GM18951 (cell line): ENCODE measurements at regions not wholly inside any gene's neighbourhood (a gene's known extent, or its start where the extent isn't known, plus 50 kb on each side); places are given as distances from the start of the nearest gene placed in this dataset.

Experiments used
- POLR2A ChIP-seq: IDR thresholded peaks from 4 replicates; pipeline ENCODE4 v1.6.1; 2011; ENCODE audit warnings: mild to moderate bottlenecking; ENCODE audit not compliant: insufficient read length, insufficient read depth; ENCODE audit errors: extremely low read depth
- in situ Hi-C: fragments of 300-500 bp; cut with MboI; formaldehyde crosslinking; loops from one replicate; pipeline ENCODE4 v1.12.0; 2022; ENCODE audit warnings: low sequenced_read_pairs, mixed read lengths, inconsistent platforms; ENCODE audit not compliant: unreplicated experiment

DNA sequence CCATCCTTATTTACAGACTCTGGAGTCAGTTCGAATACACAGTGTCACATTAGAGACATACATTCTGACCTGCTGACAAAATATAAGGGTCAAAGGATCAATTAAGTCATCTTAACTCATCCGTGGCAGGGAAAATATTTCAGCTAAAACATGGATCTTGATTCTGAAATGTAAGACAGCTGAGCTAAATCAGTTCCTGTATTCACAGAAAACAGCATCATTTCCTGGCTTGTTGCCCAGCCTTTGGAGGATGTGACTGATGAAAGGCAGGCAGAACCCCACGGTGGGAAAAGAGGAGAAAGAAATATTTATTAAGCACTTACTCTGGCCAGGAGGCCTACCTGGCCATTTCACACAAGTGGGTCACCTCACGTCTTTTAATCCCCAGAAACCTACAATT, 101.9 kb downstream of the GAS2L3 start:
- no peak for TF ChIP-seq POLR2A
- in situ Hi-C loops, result no loop called here

DNA sequence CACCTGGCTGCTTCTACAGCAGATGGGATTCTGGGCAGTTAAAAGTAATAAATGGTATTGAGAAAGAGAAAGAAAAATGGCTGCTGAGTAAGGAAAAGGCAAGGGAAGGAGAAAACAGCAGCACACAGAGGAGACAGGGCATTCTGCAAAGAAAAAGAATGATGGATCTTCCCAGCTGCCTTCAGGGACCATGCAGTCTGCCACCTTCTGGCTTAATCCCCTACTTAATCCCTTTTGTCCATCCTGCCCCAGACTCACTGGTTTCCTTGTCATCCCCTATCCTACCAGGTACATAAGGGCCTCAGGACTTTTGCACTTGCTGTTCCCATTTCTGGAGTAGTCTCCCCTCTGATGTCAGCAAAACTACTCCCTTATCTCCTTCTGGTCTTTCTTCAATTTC, 107.6 kb downstream of the GAS2L3 start:
- no peak for TF ChIP-seq POLR2A
- in situ Hi-C loops, result no loop called here

DNA sequence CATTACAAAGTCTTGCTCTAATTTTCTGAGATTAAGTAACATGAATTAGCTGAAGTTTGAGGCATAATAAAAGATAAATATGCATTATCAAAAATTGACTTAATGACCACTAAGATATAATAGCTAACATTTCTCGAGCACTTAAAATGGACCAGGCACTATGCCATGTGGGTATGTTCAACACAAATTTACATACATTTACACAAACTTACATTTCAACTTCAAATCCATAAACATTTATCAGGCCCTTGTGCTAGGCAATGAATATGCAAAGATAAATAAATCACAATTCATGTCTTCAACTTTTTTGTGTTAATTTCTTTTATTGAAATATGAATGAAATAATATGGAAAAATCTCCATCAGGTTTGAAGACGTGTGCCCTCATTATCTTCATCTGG, 108.7 kb downstream of the GAS2L3 start:
- no peak for TF ChIP-seq POLR2A
- in situ Hi-C loops, result no loop called here

DNA sequence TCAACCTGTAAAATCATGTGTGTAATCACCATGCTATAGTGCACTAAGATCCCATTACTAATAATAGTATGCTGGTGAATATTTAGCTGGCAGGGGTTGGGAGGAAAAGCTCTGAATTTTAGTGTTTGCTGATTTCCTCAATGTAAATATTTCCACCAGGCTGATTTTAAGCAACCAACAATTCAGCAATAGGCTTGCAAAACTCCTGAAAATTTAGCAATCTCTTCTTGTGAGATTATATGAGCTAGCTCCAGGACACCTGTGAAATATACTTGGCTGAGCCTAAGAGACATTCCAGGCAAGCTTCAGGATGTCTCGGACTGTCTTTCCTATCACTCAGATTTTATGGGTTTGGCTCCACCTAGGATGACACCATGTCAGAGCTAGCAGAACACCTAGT, 106.9 kb upstream of the ANO4 start:
- no peak for TF ChIP-seq POLR2A
- in situ Hi-C loops, result no loop called here

DNA sequence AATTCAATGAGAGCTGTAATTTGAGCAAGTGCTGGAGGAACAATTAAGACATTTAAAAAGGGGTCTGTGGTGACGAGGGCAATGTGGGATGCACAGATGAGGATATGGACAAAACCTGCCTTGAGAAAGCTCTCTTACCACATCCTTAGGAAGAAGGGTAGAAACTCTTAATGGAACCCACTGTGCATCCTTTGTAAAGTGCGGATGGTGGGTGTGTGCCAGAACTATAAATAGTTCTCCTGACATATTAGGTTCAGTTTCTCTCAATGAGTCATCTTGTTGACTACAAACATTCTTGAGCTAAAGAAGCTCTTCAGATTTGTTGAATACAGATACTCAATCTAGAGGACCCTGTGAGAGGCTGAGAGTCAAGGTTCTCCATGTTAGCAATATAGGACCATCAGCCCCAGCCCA, 106.1 kb upstream of the ANO4 start:
- no peak for TF ChIP-seq POLR2A
- in situ Hi-C loops, result no loop called here

DNA sequence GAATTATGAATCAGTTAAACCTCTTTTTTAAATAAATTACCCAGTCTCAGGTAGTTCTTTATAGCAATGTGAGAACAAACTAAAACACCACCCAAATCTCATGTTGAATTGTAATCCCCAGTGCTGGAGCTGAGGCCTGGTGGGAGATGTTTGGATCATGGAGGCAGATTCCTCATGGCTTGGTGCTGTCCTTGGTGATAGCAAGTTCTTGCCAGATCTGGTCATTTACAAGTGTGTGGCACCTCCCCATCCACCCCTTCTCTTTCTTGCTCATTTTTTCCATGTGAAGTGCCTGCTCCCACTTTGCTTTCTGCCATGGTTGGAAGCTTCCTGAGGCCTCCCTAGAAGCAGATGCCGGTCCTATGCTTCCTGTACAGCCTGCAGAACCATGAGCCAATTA, 102.1 kb upstream of the ANO4 start:
- in situ Hi-C loops, result no loop called here
- TF ChIP-seq POLR2A, result no peak

DNA sequence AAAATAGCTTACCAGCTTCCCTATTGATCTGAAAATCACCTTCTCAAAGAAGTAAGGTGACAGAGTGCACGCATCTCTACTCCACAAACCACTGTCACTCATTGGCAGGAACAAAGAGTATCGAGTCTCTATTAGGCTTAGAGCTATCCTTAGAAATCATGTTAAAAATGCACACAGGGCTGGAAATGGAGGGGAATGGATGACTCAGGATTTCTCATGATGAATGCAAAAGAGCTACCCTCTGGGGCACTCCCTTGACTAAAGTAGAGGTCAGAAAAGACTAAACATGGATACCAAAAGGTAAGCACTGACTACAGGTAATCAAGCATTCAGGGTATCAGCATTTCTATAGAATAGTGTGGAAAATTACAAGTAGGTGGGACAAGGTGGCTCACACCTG, 96.1 kb upstream of the ANO4 start:
- TF ChIP-seq POLR2A, result no peak
- in situ Hi-C loops, result no loop called here

DNA sequence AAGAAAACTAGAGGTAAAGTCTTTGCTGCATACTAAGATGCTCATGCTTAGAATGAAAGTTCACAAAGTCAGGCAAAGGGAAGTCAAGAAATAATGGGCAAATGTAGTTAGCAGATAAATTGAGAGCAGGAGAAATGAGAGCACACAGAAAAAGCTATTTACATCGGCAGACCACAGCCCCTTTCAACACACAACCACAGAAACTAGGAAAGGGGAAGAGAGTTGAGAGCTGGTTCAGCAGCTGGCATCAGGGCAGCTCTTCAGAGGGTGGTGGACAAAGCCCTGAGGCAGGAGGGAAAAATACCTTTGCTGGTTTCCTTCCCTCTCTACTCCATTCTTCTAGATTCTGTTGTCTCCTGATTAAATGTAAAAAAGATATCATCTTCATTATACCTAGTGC, 95.4 kb upstream of the ANO4 start:
- no peak for TF ChIP-seq POLR2A
- in situ Hi-C loops, result no loop called here

DNA sequence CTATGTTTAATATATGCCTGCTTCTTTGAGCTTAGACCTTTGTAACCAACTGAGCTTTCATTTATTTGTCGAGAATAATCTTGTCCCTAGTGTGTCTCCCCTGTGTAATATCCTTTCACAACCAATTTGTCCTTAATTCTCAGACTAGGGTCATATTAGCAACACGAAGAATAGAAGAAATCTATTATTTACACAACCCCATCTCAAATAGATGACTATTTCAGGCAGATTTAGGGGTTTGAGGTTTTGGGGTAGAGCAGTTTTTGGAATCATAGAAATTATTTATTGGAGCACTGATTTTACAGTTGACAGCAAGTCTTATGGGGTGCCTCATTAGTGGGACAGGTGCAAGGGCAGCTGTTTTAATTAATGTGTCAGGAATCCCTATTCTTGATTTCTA, 91.2 kb upstream of the ANO4 start:
- TF ChIP-seq POLR2A, result no peak
- in situ Hi-C loops, result no loop called here

DNA sequence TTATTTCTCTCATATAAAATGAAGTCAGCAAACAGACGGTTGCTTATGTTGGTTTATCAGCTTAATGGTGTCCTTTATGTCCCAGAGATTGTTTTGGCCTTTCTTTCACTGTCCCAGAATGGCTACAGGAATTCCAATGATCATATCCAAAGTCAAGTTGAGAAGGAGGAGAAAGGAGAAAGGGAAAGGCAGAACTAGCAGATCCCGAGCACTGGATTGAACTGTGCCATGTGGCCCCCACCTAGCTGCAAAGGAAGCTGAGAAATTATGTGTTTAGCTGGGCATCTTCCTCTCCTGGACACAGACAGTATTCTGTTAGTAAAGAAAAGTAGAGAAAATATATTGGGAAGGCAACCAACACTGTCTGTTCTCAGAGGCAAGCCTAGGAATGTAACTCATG, 90.7 kb upstream of the ANO4 start:
- in situ Hi-C loops, result no loop called here
- TF ChIP-seq POLR2A, result no peak

DNA sequence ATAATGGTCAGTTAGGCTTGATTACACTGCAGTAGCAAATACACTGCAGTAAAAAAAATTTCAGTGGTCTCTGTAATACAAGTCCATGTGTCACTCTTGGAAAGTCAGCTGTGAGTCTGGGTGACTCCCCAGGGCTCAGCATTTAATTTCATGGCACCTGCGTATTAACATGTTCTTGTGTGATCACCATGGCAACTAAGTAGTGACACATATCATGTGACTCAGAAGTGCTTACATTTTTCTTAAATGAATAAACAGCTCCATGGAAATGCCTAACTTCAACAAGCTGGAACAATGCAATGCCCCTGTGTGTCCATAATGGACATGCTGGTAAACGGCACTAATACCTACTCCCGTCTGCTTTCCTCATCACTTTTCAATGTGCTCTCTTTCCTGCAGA, 88.5 kb upstream of the ANO4 start:
- in situ Hi-C loops, result no loop called here

DNA sequence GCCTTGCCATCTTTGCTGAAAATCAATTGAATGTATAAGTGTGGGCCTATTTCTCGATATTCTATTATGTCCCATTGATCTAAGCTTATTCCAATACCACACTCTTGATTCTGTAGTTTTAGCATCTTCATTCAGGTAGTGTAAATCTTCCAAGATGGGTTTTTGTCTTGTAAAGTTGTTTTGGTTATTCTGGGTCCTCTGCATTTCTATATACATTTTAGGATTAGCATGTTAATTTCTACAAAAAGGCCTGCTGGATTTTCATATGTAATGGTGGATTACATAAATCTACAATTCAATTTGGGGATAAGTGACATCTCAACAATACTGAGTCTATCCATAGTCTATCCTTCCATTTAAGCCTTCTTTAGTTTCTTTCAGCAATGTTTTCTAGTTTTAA, 86.0 kb upstream of the ANO4 start:
- TF ChIP-seq POLR2A, result no peak
- in situ Hi-C loops, result no loop called here

More for the DNA sequence above, 88.5 kb upstream of the ANO4 start:
- TF ChIP-seq POLR2A, result no peak

DNA sequence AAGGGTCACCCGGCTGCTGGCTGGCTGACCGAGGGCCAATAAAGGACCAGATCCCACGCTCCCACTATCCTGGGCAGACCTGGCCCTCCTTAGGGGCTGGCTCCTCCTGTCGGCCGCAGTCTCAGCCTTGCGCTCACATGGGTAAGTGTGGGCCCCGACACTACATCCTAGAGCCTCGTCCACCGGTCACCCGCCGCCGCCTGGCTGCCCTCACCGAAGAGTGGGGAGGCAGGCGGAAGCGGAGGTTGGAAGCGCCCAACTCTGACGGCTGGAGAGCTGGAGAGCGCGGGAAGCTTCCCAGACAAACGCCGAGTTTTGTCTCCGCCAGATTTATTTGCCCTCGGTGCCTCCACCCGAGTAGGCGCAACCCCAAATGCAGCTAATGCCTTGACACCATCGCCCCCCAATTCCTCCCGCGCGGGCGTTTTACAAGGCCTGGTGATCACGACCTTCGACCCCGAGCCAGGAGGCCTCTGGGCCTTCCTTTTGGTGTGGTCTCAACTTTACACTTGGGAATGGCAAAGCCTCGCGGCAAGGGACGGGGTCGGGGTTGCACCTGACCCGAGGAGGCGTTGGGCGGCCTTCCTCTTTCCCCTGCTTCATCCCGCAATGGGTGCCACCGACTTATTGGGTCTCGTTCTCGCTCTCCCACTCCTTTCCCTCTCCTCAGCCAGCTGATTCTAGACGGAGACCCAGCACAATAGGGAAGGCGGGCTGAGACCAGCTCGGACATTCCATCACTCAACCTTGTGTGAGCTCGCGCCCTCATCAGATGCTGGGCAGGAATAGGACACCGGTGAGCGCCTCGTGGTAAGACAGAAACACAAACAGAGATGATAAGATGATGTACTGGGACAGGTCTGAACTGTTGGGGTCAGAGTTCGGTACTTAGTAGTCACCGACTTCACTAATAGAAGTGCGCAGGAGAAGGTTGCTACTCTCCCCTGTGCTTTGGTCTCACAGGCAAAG, 78.3 kb upstream of the ANO4 start:
- in situ Hi-C loops, result no loop called here
- TF ChIP-seq POLR2A, result no peak

DNA sequence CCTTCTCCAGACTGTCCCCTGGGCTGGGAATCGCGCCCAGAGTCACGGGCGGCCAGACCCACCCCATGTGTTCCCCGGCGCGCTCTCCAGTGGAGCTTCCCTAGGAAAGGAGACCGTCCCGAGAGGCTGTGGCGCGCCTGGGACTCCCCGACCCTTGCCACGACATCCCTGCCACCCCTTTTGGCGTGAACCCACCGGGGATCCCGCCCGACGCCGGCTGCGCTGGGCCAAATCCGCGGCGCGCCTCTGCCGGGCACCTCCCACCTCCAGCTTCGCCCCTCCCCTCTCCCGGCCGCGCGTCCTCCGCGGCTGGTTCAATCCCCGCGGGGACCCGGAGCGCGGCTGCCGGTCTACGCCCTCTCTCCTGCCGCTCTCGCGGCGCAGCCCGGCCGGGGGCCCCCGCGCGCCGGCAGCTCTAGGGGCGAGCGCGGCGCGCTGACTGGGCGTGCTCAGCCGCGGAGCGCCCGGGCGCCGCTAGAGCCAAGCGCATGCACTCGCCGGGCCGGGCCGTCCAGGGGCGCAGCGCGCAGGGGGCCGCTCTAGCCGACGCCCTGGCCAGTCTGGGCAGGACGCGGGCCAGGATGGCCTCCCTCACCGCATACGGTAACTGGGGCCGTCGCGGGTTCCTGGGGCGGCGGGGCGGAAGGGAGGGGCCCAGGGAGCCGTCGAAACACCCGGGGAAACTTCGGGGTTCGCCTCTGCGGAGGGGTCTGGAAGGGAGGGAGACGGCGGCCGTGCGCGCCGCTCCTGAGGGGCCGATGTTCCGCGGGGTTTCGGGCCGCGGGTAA, 77.4 kb upstream of the ANO4 start:
- TF ChIP-seq POLR2A, result no peak
- in situ Hi-C loops, result no loop called here
